ENCODE measurements at regions not wholly inside any gene's neighbourhood (a gene's known extent, or its start where the extent isn't known, plus 50 kb on each side); places are given as distances from the start of the nearest gene placed in this dataset.
"Not testable (repeated sequence)": the region's sequence is repeated elsewhere in the genome, so short reads cannot be mapped to it uniquely, and the experiment has no call there.

DNA sequence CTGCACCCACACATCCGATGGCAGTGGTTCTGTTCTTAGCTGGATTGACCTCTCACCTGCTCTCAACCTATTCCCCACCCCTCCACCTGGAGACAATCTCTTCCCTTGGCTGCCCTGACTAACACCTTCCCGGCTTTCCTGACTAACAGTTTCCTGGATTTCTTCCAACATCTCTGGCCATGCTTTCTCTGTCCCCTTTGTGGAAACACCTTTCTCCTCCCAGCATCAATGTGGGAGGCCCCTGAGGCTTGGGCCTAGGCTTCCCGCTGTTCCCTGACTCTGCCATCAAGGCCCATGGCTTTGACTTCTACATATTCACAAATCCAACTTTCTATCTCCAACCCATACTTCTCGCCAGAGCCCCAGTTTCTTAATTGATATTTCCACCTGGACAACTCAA is 142.8 kb upstream of the ATP2B2 start:
- Histone ChIP-seq H2AFZ (ENCODE audit: control insufficient read depth, low read length) (no peak overlapping the region), H3K9me1 (ENCODE audit: control insufficient read depth, extremely low read depth, insufficient read depth, low read length) (no peaks in the 10 kb centered on the region), H3K4me2 (ENCODE audit: control insufficient read depth, extremely low read depth, insufficient read depth, low read depth, low read length) (no peak overlapping the region), H3K79me2 (ENCODE audit: control insufficient read depth, insufficient read depth, low read length) (no peaks in the 10 kb centered on the region), H3K27ac (ENCODE audit: control insufficient read depth, insufficient read depth, low read length) (no peak overlapping the region), H3K36me3 (ENCODE audit: control insufficient read depth in 2 of 2, extremely low read depth in 1 of 2, insufficient read depth in 2 of 2, low read length in 2 of 2) (no peaks in the 10 kb centered on the region), H3K9me3 (ENCODE audit: control insufficient read depth, low read depth, low read length) (no peaks in the 10 kb centered on the region), H3K4me1 (ENCODE audit: control insufficient read depth, extremely low read depth, insufficient read depth, low read length) (no peaks in the 10 kb centered on the region), H3K27me3 (ENCODE audit: control insufficient read depth, extremely low read depth, insufficient read depth, low read length) (no peaks in the 10 kb centered on the region), H4K20me1 (ENCODE audit: control insufficient read depth, extremely low read depth, insufficient read depth, low read length) (no peaks in the 10 kb centered on the region), H3K4me3 (ENCODE audit: control insufficient read depth in 2 of 3, extremely low read depth in 1 of 3, insufficient read depth in 2 of 3, low read depth in 1 of 3, low read length in 3 of 3) (no peak overlapping the region), H3K9ac (ENCODE audit: control insufficient read depth, extremely low read depth, insufficient read depth, low read length) (no peak overlapping the region)
- FAIRE-seq = no peak
- TF ChIP-seq, protein P1, sequence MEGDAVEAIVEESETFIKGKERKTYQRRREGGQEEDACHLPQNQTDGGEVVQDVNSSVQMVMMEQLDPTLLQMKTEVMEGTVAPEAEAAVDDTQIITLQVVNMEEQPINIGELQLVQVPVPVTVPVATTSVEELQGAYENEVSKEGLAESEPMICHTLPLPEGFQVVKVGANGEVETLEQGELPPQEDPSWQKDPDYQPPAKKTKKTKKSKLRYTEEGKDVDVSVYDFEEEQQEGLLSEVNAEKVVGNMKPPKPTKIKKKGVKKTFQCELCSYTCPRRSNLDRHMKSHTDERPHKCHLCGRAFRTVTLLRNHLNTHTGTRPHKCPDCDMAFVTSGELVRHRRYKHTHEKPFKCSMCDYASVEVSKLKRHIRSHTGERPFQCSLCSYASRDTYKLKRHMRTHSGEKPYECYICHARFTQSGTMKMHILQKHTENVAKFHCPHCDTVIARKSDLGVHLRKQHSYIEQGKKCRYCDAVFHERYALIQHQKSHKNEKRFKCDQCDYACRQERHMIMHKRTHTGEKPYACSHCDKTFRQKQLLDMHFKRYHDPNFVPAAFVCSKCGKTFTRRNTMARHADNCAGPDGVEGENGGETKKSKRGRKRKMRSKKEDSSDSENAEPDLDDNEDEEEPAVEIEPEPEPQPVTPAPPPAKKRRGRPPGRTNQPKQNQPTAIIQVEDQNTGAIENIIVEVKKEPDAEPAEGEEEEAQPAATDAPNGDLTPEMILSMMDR (optimal IDR thresholded peaks at IDR 0.05 in 1 of 3, IDR thresholded peaks at IDR 0.05 in 1 of 3, conservative IDR thresholded peaks at IDR 0.05 in 1 of 3; ENCODE audit: extremely low read depth in 1 of 3, insufficient read depth in 2 of 3, low read length in 3 of 3) = no peak
- TF ChIP-seq EZH2 (IDR thresholded peaks at IDR 0.05; ENCODE audit: low read length) = no peak
- DNase-seq (ENCODE audit: low read depth, low spot score) = no peak
- dilution Hi-C loops (cut with MboI; ENCODE audit: extremely low pct_ligation_motif_present, low sequenced_read_pairs) = no loop called here

DNA sequence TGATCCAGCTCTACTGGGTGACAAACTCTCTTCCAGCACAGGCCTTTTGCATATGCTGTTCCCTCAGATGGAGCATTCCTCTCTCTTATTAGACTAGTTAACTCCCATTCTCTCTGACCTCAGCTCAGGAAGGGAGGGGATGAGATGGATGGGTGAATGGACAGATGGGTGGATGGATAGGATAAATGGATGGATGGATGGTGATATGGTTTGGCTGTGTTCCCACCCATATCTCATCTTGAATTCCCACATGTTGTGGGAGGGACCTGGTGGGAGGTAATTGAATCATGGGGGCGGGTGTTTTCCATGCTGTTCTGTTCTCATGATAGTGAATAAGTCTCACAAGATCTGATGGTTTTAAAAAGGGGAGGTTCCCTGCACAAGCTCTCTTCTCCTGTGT is 144.1 kb upstream of the ATP2B2 start:
- dilution Hi-C loops (cut with MboI; ENCODE audit: extremely low pct_ligation_motif_present, low sequenced_read_pairs); H3K36me3 ChIP-seq (ENCODE audit: control insufficient read depth in 2 of 2, extremely low read depth in 1 of 2, insufficient read depth in 2 of 2, low read length in 2 of 2); H3K27me3 ChIP-seq (ENCODE audit: control insufficient read depth, extremely low read depth, insufficient read depth, low read length); H3K4me1 ChIP-seq (ENCODE audit: control insufficient read depth, extremely low read depth, insufficient read depth, low read length); H3K9me3 ChIP-seq (ENCODE audit: control insufficient read depth, low read depth, low read length); DNase-seq (ENCODE audit: low read depth, low spot score); H2AFZ ChIP-seq (ENCODE audit: control insufficient read depth, low read length); H3K9ac ChIP-seq (ENCODE audit: control insufficient read depth, extremely low read depth, insufficient read depth, low read length); H3K79me2 ChIP-seq (ENCODE audit: control insufficient read depth, insufficient read depth, low read length); H3K4me3 ChIP-seq (ENCODE audit: control insufficient read depth in 2 of 3, extremely low read depth in 1 of 3, insufficient read depth in 2 of 3, low read depth in 1 of 3, low read length in 3 of 3); H3K4me2 ChIP-seq (ENCODE audit: control insufficient read depth, extremely low read depth, insufficient read depth, low read depth, low read length); H3K9me1 ChIP-seq (ENCODE audit: control insufficient read depth, extremely low read depth, insufficient read depth, low read length); H4K20me1 ChIP-seq (ENCODE audit: control insufficient read depth, extremely low read depth, insufficient read depth, low read length); H3K27ac ChIP-seq (ENCODE audit: control insufficient read depth, insufficient read depth, low read length); FAIRE-seq: not testable (repeated sequence)

DNA sequence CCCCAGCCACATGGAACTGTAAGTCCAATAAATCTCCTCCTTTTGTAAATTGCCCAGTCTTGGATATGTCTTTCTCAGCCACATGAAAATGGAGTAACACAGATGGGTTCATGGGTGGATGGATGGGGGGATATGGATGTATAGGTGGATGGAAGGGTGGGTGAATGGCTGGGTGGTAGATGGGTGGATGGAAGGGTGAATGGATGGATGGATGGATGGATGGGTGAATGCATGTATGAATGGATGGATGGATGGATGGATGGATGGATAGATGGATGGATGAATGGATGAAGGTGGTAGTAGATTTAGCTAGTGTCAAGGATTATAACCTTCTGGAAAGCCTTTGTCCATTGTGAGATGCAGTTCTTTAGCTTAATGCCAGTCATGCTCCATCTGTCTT is 146.1 kb upstream of the ATP2B2 start:
- no peak overlapping the region for H3K4me3 ChIP-seq (ENCODE audit: control insufficient read depth in 2 of 3, extremely low read depth in 1 of 3, insufficient read depth in 2 of 3, low read depth in 1 of 3, low read length in 3 of 3)
- no peaks in the 10 kb centered on the region for H3K79me2 ChIP-seq (ENCODE audit: control insufficient read depth, insufficient read depth, low read length)
- TF ChIP-seq, protein P1 (optimal IDR thresholded peaks at IDR 0.05 in 1 of 3, IDR thresholded peaks at IDR 0.05 in 1 of 3, conservative IDR thresholded peaks at IDR 0.05 in 1 of 3; ENCODE audit: extremely low read depth in 1 of 3, insufficient read depth in 2 of 3, low read length in 3 of 3) = no peak
- TF ChIP-seq EZH2 (IDR thresholded peaks at IDR 0.05; ENCODE audit: low read length) = no peak
- no peaks in the 10 kb centered on the region for H3K9me3 ChIP-seq (ENCODE audit: control insufficient read depth, low read depth, low read length)
- no peaks in the 10 kb centered on the region for H3K36me3 ChIP-seq (ENCODE audit: control insufficient read depth in 2 of 2, extremely low read depth in 1 of 2, insufficient read depth in 2 of 2, low read length in 2 of 2)
- H3K4me1 ChIP-seq (ENCODE audit: control insufficient read depth, extremely low read depth, insufficient read depth, low read length) = no peaks in the 10 kb centered on the region
- no peak overlapping the region for H3K9ac ChIP-seq (ENCODE audit: control insufficient read depth, extremely low read depth, insufficient read depth, low read length)
- H3K27ac ChIP-seq (ENCODE audit: control insufficient read depth, insufficient read depth, low read length) = no peak overlapping the region
- dilution Hi-C loops (cut with MboI; ENCODE audit: extremely low pct_ligation_motif_present, low sequenced_read_pairs) = no loop called here
- FAIRE-seq (no peak), DNase-seq (ENCODE audit: low read depth, low spot score) (no peak)
- no peaks in the 10 kb centered on the region for H3K9me1 ChIP-seq (ENCODE audit: control insufficient read depth, extremely low read depth, insufficient read depth, low read length)
- H2AFZ ChIP-seq (ENCODE audit: control insufficient read depth, low read length) = no peak overlapping the region
- no peak overlapping the region for H3K4me2 ChIP-seq (ENCODE audit: control insufficient read depth, extremely low read depth, insufficient read depth, low read depth, low read length)
- H3K27me3 ChIP-seq (ENCODE audit: control insufficient read depth, extremely low read depth, insufficient read depth, low read length) = peaks cover 20% of the 10 kb centered on the region
- no peaks in the 10 kb centered on the region for H4K20me1 ChIP-seq (ENCODE audit: control insufficient read depth, extremely low read depth, insufficient read depth, low read length)

Data from keratinocyte (primary cell).